CD14-positive monocyte (primary cell): ENCODE measurements at regions not wholly inside any gene's neighbourhood (a gene's known extent, or its start where the extent isn't known, plus 50 kb on each side); places are given as distances from the start of the nearest gene placed in this dataset.

ENCODE experiments used
- DNase-seq, 3 donors: peaks; one replicate each; pipeline ENCODE4 v3.0.0-alpha.2; 2011 to 2022
- H2AFZ ChIP-seq: 2 replicates; pipeline ENCODE4 v1.6.0; 2012; ENCODE audit warnings: mild to moderate bottlenecking, low read depth, low read length, inconsistent platforms; ENCODE audit not compliant: insufficient read depth, poor library complexity, severe bottlenecking
- H3K27ac ChIP-seq, 2 donors: 1 replicate in 1 of 2; 2 replicates in 1 of 2; pipeline ENCODE4 v1.5.1; 2012 to 2013; ENCODE audit warnings: low read length in 2 of 2, control low read depth in 1 of 2, inconsistent platforms in 1 of 2, low read depth in 1 of 2, mild to moderate bottlenecking in 1 of 2
- H3K27me3 ChIP-seq, 2 donors: one replicate each; pipeline versions ENCODE4 v1.6.0 to v1.6.1; 2011 to 2013; ENCODE audit warnings: low read length in 2 of 2; ENCODE audit not compliant: control insufficient read depth in 2 of 2, insufficient read depth in 2 of 2
- H3K36me3 ChIP-seq, 2 donors: replicated peaks in 1 of 2; 1 replicate in 1 of 2; 2 replicates in 1 of 2; pipeline versions ENCODE4 v1.5.1 to v1.6.1; 2012 to 2013; ENCODE audit warnings: low read length in 2 of 2, control low read depth in 1 of 2, inconsistent platforms in 1 of 2, mild to moderate bottlenecking in 1 of 2; ENCODE audit not compliant: insufficient read depth in 2 of 2, control insufficient read depth in 1 of 2
- H3K4me1 ChIP-seq, 2 donors: 1 replicate in 1 of 2; 2 replicates in 1 of 2; pipeline versions ENCODE4 v1.5.1 to v1.6.1; 2012 to 2013; ENCODE audit warnings: low read length in 2 of 2, control low read depth in 1 of 2, inconsistent platforms in 1 of 2, mild to moderate bottlenecking in 1 of 2, moderate library complexity in 1 of 2; ENCODE audit not compliant: insufficient read depth in 2 of 2, control insufficient read depth in 1 of 2
- H3K4me2 ChIP-seq: replicated peaks from 2 replicates; pipeline ENCODE3; 2012; ENCODE audit warnings: low read length, moderate library complexity, mild to moderate bottlenecking; ENCODE audit not compliant: poor library complexity, severe bottlenecking; ENCODE audit errors: extremely low read depth
- H3K4me3 ChIP-seq, 3 experiments: fragments of 200-600 bp in 1 of 3; sonication (generic) in 1 of 3; replicated peaks in 1 of 3; 1 replicate in 2 of 3; 2 replicates in 1 of 3; pipeline ENCODE4 v1.5.1; 2011 to 2013; ENCODE audit warnings: low read length in 3 of 3, mild to moderate bottlenecking in 3 of 3, control low read depth in 2 of 3, low read depth in 2 of 3, inconsistent platforms in 1 of 3, moderate library complexity in 1 of 3
- H3K79me2 ChIP-seq: 2 replicates; pipeline ENCODE4 v1.6.0; 2012; ENCODE audit warnings: mild to moderate bottlenecking, control low read depth, inconsistent platforms, low read length, moderate library complexity; ENCODE audit not compliant: insufficient read depth
- H3K9ac ChIP-seq: 2 replicates; pipeline ENCODE4 v1.6.0; 2017; ENCODE audit warnings: low read length, mild to moderate bottlenecking; ENCODE audit not compliant: insufficient read depth, poor library complexity, severe bottlenecking
- H3K9me3 ChIP-seq, 2 donors: replicated peaks in 1 of 2; 1 replicate in 1 of 2; 2 replicates in 1 of 2; pipeline versions ENCODE4 v1.5.1 to v1.6.1; 2012 to 2013; ENCODE audit warnings: low read length in 2 of 2, control low read depth in 1 of 2; ENCODE audit not compliant: control insufficient read depth in 1 of 2, insufficient read depth in 1 of 2
- H4K20me1 ChIP-seq: 2 replicates; pipeline ENCODE4 v1.6.0; 2012; ENCODE audit warnings: mild to moderate bottlenecking, low read length, control low read depth, moderate library complexity; ENCODE audit not compliant: insufficient read depth
- H3K27ac Mint-ChIP-seq, 7 donors: one replicate each; pipeline ENCODE4 v1.8.0; 2020; ENCODE audit warnings: mild to moderate bottlenecking in 7 of 7, mixed read lengths in 7 of 7, moderate library complexity in 6 of 7, inconsistent platforms in 2 of 7
- H3K27me3 Mint-ChIP-seq, 3 donors: one replicate each; pipeline ENCODE4 v1.8.0; 2021 to 2022; ENCODE audit warnings: low read depth in 3 of 3, mild to moderate bottlenecking in 3 of 3, mixed read lengths in 3 of 3, moderate library complexity in 3 of 3, inconsistent platforms in 1 of 3
- H3K36me3 Mint-ChIP-seq, 2 donors: one replicate each; pipeline ENCODE4 v1.8.0; 2020; ENCODE audit warnings: mixed read lengths in 2 of 2, inconsistent platforms in 1 of 2, mild to moderate bottlenecking in 1 of 2
- H3K4me1 Mint-ChIP-seq: one replicate; pipeline ENCODE4 v1.8.0; 2020; ENCODE audit warnings: mild to moderate bottlenecking, mixed read lengths
- H3K4me3 Mint-ChIP-seq, 2 donors: one replicate each; pipeline ENCODE4 v1.8.0; 2020; ENCODE audit warnings: mild to moderate bottlenecking in 2 of 2, mixed read lengths in 2 of 2, moderate library complexity in 1 of 2
- H3K9me3 Mint-ChIP-seq, 7 donors: one replicate each; pipeline ENCODE4 v1.8.0; 2020 to 2022; ENCODE audit warnings: mixed read lengths in 7 of 7, mild to moderate bottlenecking in 6 of 7, moderate library complexity in 6 of 7, inconsistent platforms in 2 of 7
- WGBS: methylation state at CpG from one replicate; pipeline ENCODE4 v1.1.5; 2013; ENCODE audit warnings: missing lambda C conversion rate; ENCODE audit not compliant: insufficient coverage; 5-methylcytosine and 5-hydroxymethylcytosine counted together
- intact Hi-C, 2 donors: fragments of 100-400 bp; cut with micrococcal nuclease; formaldehyde crosslinking; loops; one replicate each; pipeline versions ENCODE4 v1.15.0 to v1.15.1; 2023
- TF ChIP-seq, protein P1 (sequence below): fragments of 200-600 bp; IDR thresholded peaks from one replicate; pipeline ENCODE4 v1.8.0; 2022; ENCODE audit warnings: antibody characterized with exemption, mild to moderate bottlenecking

DNA sequence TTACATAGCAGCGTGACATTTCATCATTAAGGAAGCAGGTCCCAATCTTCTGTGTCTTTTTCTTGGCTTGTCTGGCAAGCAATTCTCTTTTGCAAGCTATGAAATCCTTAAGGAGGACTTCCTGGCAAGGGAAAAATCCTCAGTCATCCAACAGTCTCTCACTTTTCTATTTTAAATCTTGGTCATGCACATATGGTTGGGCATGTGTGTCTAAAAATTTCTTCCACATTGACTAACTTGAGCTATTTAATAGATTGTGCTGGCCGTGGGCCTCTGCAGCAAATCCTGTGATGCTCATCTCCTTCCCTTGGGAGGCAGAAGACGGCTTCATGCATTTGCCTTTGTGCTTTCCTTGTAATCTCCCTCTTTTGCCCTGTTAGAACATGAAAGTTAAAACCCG, 634.3 kb upstream of the FANCL start:
- Histone ChIP-seq H4K20me1 (no peaks in the 10 kb centered on the region), H3K9ac (no peak overlapping the region), H3K4me3 (no peak overlapping the region), H2AFZ (no peak overlapping the region), H3K4me2 (no peak overlapping the region), H3K36me3 (no peaks in the 10 kb centered on the region), H3K9me3 (no peaks in the 10 kb centered on the region), H3K4me1 (no peaks in the 10 kb centered on the region), H3K27ac (no peak overlapping the region), H3K27me3 (no peaks in the 10 kb centered on the region), H3K79me2 (no peaks in the 10 kb centered on the region)
- TF ChIP-seq, protein P1, sequence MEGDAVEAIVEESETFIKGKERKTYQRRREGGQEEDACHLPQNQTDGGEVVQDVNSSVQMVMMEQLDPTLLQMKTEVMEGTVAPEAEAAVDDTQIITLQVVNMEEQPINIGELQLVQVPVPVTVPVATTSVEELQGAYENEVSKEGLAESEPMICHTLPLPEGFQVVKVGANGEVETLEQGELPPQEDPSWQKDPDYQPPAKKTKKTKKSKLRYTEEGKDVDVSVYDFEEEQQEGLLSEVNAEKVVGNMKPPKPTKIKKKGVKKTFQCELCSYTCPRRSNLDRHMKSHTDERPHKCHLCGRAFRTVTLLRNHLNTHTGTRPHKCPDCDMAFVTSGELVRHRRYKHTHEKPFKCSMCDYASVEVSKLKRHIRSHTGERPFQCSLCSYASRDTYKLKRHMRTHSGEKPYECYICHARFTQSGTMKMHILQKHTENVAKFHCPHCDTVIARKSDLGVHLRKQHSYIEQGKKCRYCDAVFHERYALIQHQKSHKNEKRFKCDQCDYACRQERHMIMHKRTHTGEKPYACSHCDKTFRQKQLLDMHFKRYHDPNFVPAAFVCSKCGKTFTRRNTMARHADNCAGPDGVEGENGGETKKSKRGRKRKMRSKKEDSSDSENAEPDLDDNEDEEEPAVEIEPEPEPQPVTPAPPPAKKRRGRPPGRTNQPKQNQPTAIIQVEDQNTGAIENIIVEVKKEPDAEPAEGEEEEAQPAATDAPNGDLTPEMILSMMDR, result no peak
- Mint-ChIP-seq H3K27me3 (no peaks in the 10 kb centered on the region), H3K36me3 (no peaks in the 10 kb centered on the region), H3K4me1 (no peaks in the 10 kb centered on the region), H3K27ac (no peak overlapping the region), H3K9me3 (peaks cover 0 to 2% (median 0%) of the 10 kb centered on the region in 7 donors), H3K4me3 (no peak overlapping the region)
- intact Hi-C loops, result no loop called here
- 93% methylated on average over 4 of the region's 4 CpGs for WGBS
- no peak for DNase-seq

DNA sequence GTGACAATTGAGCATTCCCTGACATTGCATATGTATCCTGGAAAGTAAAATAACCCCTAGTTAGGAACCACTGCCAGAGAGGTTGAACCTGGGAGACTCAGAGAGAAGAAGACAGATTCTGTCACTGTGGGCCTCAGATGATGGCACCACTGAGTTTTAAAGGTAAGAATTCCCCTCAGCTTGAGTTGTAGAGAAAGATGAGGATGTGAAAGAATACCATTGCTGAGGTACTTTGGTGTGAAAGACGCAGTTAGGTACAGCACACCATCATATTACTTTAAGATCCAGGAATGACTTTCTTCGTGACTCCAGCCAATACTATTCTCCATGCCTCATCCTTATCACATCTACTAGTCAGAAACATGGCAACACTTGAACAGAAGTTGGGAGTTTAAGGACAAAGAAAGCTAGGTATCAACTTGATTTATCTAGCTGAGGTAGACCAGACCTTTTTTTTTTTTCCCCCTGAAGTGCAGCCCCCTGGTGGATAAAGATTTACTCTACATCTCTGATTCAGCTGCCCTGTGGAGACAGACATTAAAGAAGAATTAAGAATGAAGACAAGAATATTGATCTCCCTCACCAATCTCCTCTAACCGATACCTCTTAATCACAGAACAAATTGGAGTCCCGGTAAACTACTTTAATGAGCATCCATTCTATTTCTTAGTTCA, 630.5 kb upstream of the FANCL start:
- Histone ChIP-seq H4K20me1 (no peaks in the 10 kb centered on the region), H3K27ac (no peak overlapping the region), H3K4me2 (no peak overlapping the region), H3K36me3 (no peaks in the 10 kb centered on the region), H3K27me3 (no peaks in the 10 kb centered on the region), H3K4me3 (no peak overlapping the region), H3K79me2 (no peaks in the 10 kb centered on the region), H3K4me1 (no peaks in the 10 kb centered on the region), H2AFZ (no peak overlapping the region), H3K9me3 (no peaks in the 10 kb centered on the region), H3K9ac (no peak overlapping the region)
- WGBS, result no CpG with 5 or more reads among the region's 4 CpGs
- no peak overlapping the region for H3K27ac Mint-ChIP-seq
- TF ChIP-seq, protein P1, result no peak
- H3K4me1 Mint-ChIP-seq, result no peaks in the 10 kb centered on the region
- H3K9me3 Mint-ChIP-seq, result peaks cover 0 to 3% (median 0%) of the 10 kb centered on the region in 7 donors
- no peaks in the 10 kb centered on the region for H3K36me3 Mint-ChIP-seq
- intact Hi-C loops, result no loop called here
- no peak for DNase-seq
- peaks cover 0 to 2% (median 0%) of the 10 kb centered on the region in 3 donors for H3K27me3 Mint-ChIP-seq
- no peak overlapping the region for H3K4me3 Mint-ChIP-seq
